ENCODE measurements at regions not wholly inside any gene's neighbourhood (a gene's known extent, or its start where the extent isn't known, plus 50 kb on each side); places are given as distances from the start of the nearest gene placed in this dataset.

- TF ChIP-seq, protein P1, sequence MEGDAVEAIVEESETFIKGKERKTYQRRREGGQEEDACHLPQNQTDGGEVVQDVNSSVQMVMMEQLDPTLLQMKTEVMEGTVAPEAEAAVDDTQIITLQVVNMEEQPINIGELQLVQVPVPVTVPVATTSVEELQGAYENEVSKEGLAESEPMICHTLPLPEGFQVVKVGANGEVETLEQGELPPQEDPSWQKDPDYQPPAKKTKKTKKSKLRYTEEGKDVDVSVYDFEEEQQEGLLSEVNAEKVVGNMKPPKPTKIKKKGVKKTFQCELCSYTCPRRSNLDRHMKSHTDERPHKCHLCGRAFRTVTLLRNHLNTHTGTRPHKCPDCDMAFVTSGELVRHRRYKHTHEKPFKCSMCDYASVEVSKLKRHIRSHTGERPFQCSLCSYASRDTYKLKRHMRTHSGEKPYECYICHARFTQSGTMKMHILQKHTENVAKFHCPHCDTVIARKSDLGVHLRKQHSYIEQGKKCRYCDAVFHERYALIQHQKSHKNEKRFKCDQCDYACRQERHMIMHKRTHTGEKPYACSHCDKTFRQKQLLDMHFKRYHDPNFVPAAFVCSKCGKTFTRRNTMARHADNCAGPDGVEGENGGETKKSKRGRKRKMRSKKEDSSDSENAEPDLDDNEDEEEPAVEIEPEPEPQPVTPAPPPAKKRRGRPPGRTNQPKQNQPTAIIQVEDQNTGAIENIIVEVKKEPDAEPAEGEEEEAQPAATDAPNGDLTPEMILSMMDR (conservative IDR thresholded peaks at IDR 0.05), result no peak
- no peak for TF ChIP-seq ZFX (IDR thresholded peaks at IDR 0.05)
These were observed 99.0 kb upstream of the TRPC3 start for GRCh38 chr4:122050841-122051240.

All from C4-2B (cell line).